ENCODE measurements at regions not wholly inside any gene's neighbourhood (a gene's known extent, or its start where the extent isn't known, plus 50 kb on each side); places are given as distances from the start of the nearest gene placed in this dataset.

DNA sequence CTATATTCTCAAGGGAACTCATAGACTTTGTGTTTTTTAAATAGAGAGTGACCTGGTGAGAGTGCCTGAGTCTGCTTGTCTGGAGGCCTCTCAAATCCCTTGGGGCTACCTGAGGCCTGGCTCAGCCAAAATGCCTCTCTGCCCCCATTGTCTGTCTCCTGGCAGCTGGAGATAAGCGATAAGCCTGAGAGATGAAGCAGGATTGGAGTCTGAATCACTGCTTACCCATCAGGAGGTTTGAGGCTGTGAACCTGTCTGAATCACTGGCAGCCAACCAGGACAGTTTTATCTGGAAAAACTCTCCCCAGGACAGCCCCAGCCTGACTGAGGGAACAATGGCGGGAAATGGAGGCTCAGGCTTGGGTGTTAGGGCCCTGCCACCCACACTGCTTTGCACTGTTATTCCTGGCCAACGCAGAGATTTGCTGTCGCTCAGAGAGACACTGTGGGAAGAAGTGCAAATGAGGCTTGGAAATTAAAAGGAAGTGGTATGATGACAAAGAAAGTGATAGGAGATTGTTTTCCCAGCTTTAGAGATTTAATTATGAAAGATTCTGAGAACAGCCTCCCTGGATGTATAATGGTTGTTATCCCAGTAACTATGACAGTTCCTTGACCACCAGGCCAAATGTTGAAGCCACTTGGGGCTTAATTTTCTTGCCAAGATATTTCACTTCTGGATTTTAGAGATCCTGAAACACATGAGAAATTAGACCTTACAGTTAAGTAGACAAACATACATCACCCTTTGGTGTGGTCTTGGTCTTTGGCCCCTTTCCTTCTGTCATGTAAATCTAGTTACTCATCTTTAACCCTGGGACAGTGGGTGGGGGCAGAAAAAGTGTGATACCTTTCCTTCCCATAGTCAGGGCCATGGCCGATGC is 102.1 kb downstream of the RASSF10 start:
- Histone ChIP-seq H3K4me1 (no peaks in the 10 kb centered on the region), H3K27ac (no peak overlapping the region), H3K9me3 (no peaks in the 10 kb centered on the region), H3K4me3 (no peak overlapping the region), H3K27me3 (no peaks in the 10 kb centered on the region), H3K36me3 (no peaks in the 10 kb centered on the region)
- ATAC-seq (no peak), DNase-seq (no peak)
- intact Hi-C loops (cut with DNase I): no loop called here
- TF ChIP-seq, protein P1, sequence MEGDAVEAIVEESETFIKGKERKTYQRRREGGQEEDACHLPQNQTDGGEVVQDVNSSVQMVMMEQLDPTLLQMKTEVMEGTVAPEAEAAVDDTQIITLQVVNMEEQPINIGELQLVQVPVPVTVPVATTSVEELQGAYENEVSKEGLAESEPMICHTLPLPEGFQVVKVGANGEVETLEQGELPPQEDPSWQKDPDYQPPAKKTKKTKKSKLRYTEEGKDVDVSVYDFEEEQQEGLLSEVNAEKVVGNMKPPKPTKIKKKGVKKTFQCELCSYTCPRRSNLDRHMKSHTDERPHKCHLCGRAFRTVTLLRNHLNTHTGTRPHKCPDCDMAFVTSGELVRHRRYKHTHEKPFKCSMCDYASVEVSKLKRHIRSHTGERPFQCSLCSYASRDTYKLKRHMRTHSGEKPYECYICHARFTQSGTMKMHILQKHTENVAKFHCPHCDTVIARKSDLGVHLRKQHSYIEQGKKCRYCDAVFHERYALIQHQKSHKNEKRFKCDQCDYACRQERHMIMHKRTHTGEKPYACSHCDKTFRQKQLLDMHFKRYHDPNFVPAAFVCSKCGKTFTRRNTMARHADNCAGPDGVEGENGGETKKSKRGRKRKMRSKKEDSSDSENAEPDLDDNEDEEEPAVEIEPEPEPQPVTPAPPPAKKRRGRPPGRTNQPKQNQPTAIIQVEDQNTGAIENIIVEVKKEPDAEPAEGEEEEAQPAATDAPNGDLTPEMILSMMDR (IDR thresholded peaks at IDR 0.05): no peak

DNA sequence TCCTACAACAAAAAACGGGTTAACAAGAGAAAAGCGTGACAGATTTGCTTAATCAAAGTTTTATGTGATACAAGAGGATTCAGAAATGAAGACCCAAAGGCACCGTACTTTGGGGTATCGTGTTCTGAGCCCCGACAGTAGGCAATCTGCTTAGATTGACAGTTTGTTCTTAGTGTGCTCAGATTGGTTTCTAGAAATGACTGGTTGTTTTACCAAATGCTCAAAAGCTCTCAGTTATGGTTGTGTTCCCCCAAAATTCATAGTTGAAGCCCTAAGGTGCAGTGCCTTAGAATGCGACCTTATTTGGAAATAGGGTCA is 102.7 kb downstream of the RASSF10 start:
- intact Hi-C loops (cut with DNase I): no loop called here
- ATAC-seq: no peak
- Histone ChIP-seq H3K36me3 (no peaks in the 10 kb centered on the region), H3K4me3 (no peak overlapping the region), H3K27me3 (no peaks in the 10 kb centered on the region), H3K4me1 (no peaks in the 10 kb centered on the region), H3K27ac (no peak overlapping the region), H3K9me3 (no peaks in the 10 kb centered on the region)
- DNase-seq: no peak
- TF ChIP-seq, protein P1 (IDR thresholded peaks at IDR 0.05): no peak

DNA sequence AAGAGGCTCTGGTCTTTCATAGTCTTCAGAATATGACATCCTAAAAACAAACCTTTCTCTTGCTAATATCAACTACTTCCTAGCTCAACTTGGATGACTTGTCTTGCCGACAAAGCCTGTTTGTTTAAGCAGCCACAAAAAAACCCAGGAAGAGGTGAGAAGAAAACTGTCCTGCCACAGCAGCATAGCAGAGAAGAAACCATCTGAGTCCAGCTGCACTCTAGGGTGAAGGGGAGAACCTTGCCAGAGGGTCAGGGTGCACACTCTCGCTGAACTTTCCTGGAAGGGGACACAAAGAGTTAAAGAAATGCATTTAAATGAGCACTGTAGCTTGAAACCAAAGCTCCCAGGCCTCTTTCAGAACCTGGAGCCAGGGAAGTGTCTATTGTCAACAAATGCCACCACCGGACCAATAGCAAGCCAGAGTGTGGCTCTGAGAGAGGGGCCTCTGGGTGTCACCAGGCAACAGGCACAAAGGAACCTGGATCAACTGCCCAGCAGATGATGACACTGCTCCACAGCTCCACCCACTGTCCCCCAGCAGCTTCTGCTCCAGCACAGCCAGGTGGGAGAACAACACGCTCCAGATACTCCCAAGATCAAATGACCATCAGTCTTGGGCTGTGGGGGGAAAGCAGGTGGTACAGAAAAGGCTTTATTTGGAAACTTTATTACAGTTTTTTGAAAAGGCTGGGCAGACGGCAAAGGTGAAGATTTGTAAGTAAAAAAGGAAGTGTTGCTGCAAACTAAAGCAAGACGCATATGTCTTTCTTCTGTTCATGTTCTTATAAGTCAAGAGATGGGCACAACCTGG is 105.7 kb downstream of the RASSF10 start:
- TF ChIP-seq, protein P1 (IDR thresholded peaks at IDR 0.05): no peak
- peak; percentile 68 for ATAC-seq
- intact Hi-C loops (cut with DNase I): no loop called here

DNA sequence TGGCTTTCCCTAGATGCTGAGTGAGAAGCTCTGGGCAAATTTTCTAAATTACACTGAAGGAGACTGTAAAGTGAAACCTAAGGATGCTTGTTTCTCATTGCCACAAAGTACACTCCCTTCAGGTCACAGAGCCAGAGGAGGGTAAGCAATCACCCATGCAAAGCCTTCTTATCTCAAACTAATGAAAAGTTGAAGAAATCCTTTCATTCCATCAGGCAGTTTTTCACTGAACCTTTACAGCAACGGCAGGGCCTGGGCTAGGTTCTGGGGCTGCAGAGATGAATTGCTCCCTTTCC is 106.2 kb downstream of the RASSF10 start:
- DNase-seq: no peak
- no peaks in the 10 kb centered on the region for H3K36me3 ChIP-seq

More for the DNA sequence above, 105.7 kb downstream of the RASSF10 start:
- H3K4me3 ChIP-seq: no peak overlapping the region
- no peaks in the 10 kb centered on the region for H3K9me3 ChIP-seq
- no peaks in the 10 kb centered on the region for H3K27me3 ChIP-seq
- H3K27ac ChIP-seq: no peak overlapping the region
- peak in 2 of 4 donors; percentile 35 to 75 for DNase-seq
- H3K36me3 ChIP-seq: no peaks in the 10 kb centered on the region
- H3K4me1 ChIP-seq: no peaks in the 10 kb centered on the region

DNA sequence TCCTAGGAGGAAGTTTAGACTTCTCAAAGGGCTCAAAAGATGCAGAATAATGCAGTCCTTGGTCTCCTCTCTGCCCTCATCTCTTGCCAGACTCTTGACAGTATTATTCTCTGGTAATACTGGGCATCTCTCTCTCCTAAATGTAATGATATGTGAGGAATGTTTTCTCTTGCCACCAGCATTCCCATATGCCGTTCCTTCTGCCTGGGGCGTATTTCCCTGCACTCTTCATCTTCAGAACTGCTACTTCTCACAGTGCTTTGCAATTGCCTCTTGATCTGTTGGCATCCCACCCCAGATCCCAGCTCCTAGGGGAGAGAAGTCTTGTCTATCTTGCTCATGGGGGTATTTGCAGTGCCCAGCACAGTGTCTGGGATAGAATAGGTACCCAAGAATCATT is 107.4 kb downstream of the RASSF10 start:
- H3K36me3 ChIP-seq: no peaks in the 10 kb centered on the region
- DNase-seq: no peak
- ATAC-seq: no peak
- no peaks in the 10 kb centered on the region for H3K27me3 ChIP-seq
- no peak overlapping the region for H3K4me3 ChIP-seq
- H3K4me1 ChIP-seq: no peaks in the 10 kb centered on the region
- no peak overlapping the region for H3K27ac ChIP-seq
- H3K9me3 ChIP-seq: no peaks in the 10 kb centered on the region
- intact Hi-C loops (cut with DNase I): no loop called here
- TF ChIP-seq, protein P1 (IDR thresholded peaks at IDR 0.05): no peak

More for the DNA sequence above, 106.2 kb downstream of the RASSF10 start:
- Histone ChIP-seq H3K9me3 (no peaks in the 10 kb centered on the region), H3K4me1 (no peaks in the 10 kb centered on the region), H3K27ac (no peak overlapping the region), H3K27me3 (no peaks in the 10 kb centered on the region), H3K4me3 (no peak overlapping the region)
- TF ChIP-seq, protein P1 (IDR thresholded peaks at IDR 0.05): no peak
- no peak for ATAC-seq
- intact Hi-C loops (cut with DNase I): no loop called here

Measured in left lung (tissue), 4 donors.